Skeletal muscle satellite cell (primary cell): ENCODE measurements at regions not wholly inside any gene's neighbourhood (a gene's known extent, or its start where the extent isn't known, plus 50 kb on each side); places are given as distances from the start of the nearest gene placed in this dataset.

Experiments
- H3K27me3 ChIP-seq: 2 replicates; pipeline ENCODE4 v1.7.0; 2013; ENCODE audit warnings: low read length; ENCODE audit not compliant: control insufficient read depth, insufficient read depth
- H3K36me3 ChIP-seq: 2 replicates; pipeline ENCODE4 v1.7.0; 2013; ENCODE audit warnings: mild to moderate bottlenecking, control low read depth, low read length; ENCODE audit not compliant: insufficient read depth
- H3K4me1 ChIP-seq: 2 replicates; pipeline ENCODE4 v1.7.0; 2013; ENCODE audit warnings: low read length; ENCODE audit not compliant: control insufficient read depth, insufficient read depth
- H3K4me2 ChIP-seq: 2 replicates; pipeline ENCODE4 v1.7.0; 2013; ENCODE audit warnings: mild to moderate bottlenecking, low read length
- H3K4me3 ChIP-seq: 2 replicates; pipeline ENCODE4 v1.7.0; 2013; ENCODE audit warnings: low read length
- H3K9ac ChIP-seq: 2 replicates; pipeline ENCODE4 v1.7.0; 2013; ENCODE audit warnings: mild to moderate bottlenecking, low read depth, low read length, moderate library complexity
- H3K9me3 ChIP-seq: replicated peaks from 2 replicates; pipeline ENCODE4 v1.7.0; 2013; ENCODE audit warnings: mild to moderate bottlenecking, control low read depth, low read length

DNA sequence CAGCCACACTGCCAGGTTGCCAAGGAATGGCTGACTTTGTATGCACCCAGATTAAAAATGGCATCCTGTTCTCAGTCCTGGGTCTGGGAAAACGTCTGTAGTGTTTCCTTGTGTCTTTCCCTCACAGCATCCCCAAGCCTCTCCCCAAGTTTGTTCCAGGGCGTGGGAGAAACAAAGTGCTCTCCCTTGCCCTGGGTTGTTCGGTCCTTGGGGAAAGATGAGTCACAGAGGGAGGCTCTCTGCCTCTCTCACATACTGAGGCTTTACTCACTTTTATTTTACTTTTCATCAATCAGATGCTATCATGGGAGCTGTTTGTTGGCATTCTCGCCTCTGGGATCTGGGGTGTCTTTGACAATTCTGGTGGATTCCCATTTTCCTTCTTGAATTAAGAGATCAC, 492.3 kb downstream of the XIRP2 start:
- Histone ChIP-seq H3K4me1 (no peaks in the 10 kb centered on the region), H3K4me2 (no peak overlapping the region), H3K27me3 (no peaks in the 10 kb centered on the region), H3K9ac (no peak overlapping the region), H3K36me3 (no peaks in the 10 kb centered on the region), H3K9me3 (no peaks in the 10 kb centered on the region), H3K4me3 (no peak overlapping the region)

DNA sequence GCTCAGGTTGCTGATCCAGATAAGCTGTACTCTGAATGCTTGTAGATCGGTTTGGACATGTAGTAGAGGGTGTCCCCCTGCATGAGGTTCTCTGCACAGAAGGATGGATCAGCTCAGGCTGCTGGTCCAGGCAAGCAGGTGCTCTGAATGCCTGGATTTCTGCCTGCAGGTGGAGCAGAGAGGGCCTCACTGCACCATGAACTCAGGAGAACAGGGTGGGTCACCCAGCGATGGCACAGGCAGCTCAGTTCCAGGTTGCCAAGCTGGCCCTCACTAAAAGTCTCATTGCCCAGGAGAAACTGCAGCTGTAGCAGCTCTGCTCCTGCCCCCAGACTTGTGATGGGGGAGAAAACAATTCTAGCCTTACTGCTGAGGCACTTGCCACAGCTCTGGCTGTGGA, 491.8 kb downstream of the XIRP2 start:
- Histone ChIP-seq H3K36me3 (no peaks in the 10 kb centered on the region), H3K9me3 (no peaks in the 10 kb centered on the region), H3K9ac (no peak overlapping the region), H3K4me2 (no peak overlapping the region), H3K4me3 (no peak overlapping the region), H3K27me3 (no peaks in the 10 kb centered on the region), H3K4me1 (no peaks in the 10 kb centered on the region)

DNA sequence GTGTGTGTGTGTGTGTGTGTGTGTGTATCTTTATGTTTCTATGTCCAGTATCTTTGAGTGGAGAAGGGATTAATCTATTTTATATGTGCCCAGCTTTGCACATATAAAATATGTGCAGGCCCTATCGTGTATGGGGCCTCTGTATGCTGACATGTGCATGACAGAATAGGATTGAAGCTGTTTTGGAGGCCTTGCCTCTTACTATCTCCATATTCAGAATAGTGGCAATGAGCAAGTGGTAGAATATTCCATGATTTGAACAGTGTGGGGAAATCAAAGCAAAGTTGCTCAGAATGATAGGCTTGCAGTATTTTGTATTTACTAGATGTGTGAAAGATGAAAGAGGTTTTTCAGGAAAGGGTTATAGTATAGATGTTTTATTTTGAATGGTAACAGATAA, 480.8 kb downstream of the XIRP2 start:
- H3K36me3 ChIP-seq, result no peaks in the 10 kb centered on the region
- H3K4me1 ChIP-seq, result no peaks in the 10 kb centered on the region
- H3K9ac ChIP-seq, result no peak overlapping the region
- H3K4me3 ChIP-seq, result no peak overlapping the region
- no peak overlapping the region for H3K4me2 ChIP-seq
- no peaks in the 10 kb centered on the region for H3K9me3 ChIP-seq
- no peaks in the 10 kb centered on the region for H3K27me3 ChIP-seq

DNA sequence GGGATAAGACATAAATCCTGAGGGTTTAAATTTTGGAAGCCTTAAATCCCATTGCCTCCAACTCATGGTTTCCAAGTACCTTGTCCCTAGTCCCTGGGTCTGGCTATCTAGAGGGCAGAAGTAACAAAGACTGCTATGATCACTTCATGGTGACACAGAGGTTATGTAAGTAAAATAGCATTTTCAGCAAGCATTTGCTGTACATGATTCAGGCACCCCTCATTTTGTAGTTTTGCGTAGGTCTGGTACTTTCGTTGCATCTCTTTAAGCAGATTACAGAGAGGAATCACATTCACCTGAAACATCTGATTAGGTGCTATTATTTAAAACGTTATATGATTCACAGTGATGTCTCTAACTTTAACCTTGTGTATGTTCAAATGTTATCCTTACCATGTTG, 480.1 kb downstream of the XIRP2 start:
- Histone ChIP-seq H3K36me3 (no peaks in the 10 kb centered on the region), H3K4me1 (no peaks in the 10 kb centered on the region), H3K4me3 (no peak overlapping the region), H3K9ac (no peak overlapping the region), H3K4me2 (no peak overlapping the region), H3K9me3 (no peaks in the 10 kb centered on the region), H3K27me3 (no peaks in the 10 kb centered on the region)

DNA sequence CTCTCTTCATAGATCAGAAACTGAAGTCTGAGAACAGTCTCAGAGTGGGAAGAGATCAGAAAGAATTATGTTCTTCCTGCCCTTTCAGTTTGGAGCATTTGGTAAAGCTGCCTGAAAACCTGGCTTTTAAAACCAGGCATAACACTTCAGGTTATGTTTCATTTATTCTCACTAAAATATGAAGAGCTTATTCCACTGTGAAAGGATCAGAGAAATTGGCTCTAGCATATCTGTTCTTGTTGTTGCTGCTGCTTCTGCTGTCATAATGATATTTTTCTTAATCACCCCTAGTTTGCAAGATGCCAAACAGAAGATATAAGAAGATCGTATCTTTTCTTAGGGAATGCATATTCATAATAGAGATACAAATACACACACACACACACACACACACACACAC, 476.9 kb downstream of the XIRP2 start:
- Histone ChIP-seq H3K36me3 (no peaks in the 10 kb centered on the region), H3K4me3 (no peak overlapping the region), H3K27me3 (no peaks in the 10 kb centered on the region), H3K9ac (no peak overlapping the region), H3K4me1 (no peaks in the 10 kb centered on the region), H3K4me2 (no peak overlapping the region), H3K9me3 (no peaks in the 10 kb centered on the region)

DNA sequence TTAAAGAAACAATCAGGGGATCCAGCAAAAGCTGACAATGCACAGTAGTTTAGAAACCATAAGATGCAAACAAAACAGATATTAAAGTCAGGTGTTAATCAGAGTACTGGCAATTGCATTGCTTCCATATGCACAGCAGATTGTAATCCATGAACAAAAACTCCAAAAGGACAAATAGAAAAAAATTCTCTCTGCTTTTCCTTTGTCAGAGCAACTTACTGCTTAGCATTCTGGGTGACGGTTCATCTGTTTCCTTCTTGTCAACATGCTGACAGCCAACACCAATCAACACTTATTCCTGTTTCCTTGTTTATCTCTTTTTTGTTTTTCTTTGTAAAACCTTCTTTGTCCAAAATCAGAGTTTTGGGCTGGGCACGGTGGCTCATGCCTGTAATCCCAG, 473.1 kb downstream of the XIRP2 start:
- Histone ChIP-seq H3K9ac (no peak overlapping the region), H3K4me1 (no peaks in the 10 kb centered on the region), H3K27me3 (no peaks in the 10 kb centered on the region), H3K4me2 (no peak overlapping the region), H3K4me3 (no peak overlapping the region), H3K36me3 (no peaks in the 10 kb centered on the region), H3K9me3 (no peaks in the 10 kb centered on the region)

DNA sequence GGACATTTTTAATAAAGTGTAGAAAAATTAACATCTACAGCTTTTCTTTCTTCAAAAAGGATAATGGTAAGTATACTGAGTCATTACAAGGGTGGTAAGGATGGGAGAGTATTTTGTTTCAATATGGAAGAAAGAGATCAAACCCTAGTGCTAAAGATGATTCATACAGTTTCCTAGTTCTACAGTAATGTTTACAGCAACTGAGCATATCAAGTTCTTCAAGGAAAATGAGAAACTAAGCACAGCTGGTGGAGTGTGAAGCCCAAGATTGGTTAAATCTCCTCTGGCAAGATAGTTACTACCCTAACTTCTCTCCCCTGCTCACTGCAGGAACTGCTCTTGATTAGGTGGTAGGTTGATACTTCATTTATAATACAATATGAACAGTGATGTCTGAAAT, 467.5 kb downstream of the XIRP2 start:
- H3K4me2 ChIP-seq, result no peak overlapping the region
- no peaks in the 10 kb centered on the region for H3K4me1 ChIP-seq
- H3K36me3 ChIP-seq, result no peaks in the 10 kb centered on the region
- no peaks in the 10 kb centered on the region for H3K9me3 ChIP-seq
- no peaks in the 10 kb centered on the region for H3K27me3 ChIP-seq
- H3K4me3 ChIP-seq, result no peak overlapping the region
- no peak overlapping the region for H3K9ac ChIP-seq

DNA sequence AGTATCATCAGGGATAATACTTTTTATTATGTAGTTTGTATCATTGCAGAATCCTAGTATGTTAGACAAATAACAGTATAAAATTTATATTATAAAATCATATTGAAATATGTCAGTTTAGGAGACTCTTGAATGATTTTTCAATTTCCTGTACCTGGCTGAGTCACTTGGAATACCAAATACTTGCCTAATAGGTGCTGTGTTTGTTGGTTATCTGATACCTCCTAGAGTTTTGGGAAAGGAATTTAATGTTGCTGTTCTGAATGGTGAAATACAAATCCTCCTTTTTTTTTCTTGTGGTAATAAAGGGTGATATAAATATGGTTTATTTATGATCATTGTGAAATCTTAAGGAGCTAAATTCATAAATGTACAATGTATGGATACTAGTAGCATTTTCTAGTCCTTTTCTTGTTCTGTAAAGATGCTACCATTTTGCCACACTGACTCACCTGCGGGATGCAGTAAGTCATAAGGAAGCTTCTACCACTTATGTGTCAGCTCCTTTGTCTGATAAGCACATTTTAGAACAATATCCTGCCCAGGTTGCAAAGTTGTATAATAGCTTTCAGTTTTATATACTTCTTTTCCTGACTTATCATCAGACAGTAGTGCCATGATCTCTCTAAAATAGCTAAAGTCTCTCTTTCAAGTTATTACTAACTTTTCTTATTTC, 465.5 kb downstream of the XIRP2 start:
- H3K9ac ChIP-seq, result no peak overlapping the region
- H3K4me2 ChIP-seq, result no peak overlapping the region
- H3K4me1 ChIP-seq, result no peaks in the 10 kb centered on the region
- no peaks in the 10 kb centered on the region for H3K36me3 ChIP-seq
- no peak overlapping the region for H3K4me3 ChIP-seq
- H3K9me3 ChIP-seq, result no peaks in the 10 kb centered on the region
- no peaks in the 10 kb centered on the region for H3K27me3 ChIP-seq

DNA sequence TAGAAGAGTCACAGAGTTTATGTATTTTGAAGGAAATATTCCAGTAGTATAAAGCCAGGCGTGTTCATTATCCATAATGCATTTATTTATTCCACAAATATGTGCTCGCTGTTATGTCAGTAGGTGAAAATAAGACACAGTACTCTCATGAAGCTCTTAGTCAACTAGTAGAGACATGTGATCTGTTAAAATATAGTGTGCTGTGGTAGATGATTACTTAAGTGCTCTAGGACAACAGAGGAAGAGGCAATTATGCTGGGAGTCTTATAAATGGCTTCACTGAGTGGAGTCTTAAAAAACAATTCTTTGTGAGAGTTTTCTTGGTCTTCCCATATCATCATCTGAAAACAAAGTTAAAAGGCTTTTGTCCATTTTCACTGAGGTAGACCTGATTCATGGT, 457.3 kb downstream of the XIRP2 start:
- Histone ChIP-seq H3K9ac (no peak overlapping the region), H3K27me3 (no peaks in the 10 kb centered on the region), H3K36me3 (no peaks in the 10 kb centered on the region), H3K4me3 (no peak overlapping the region), H3K4me1 (no peaks in the 10 kb centered on the region), H3K4me2 (no peak overlapping the region), H3K9me3 (no peaks in the 10 kb centered on the region)

DNA sequence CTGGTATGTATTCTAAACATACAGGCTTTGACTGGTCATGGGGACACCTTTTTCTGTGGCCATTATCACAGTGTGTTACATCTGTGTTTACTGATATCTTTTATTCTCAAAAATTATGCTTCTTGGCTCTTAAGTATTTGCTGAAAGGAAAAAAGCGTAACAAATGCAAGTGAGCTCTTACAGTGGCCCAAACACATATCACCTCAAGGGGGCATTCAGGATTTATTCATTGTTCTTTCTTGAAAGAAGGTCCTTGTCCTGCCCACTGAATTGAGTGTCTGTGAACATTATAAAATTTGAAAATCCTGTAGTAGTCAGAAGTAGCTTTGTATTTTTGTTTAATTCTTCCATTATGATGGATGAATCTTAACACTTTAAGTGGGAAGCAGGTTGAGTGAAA, 454.5 kb downstream of the XIRP2 start:
- Histone ChIP-seq H3K9ac (no peak overlapping the region), H3K4me2 (no peak overlapping the region), H3K4me3 (no peak overlapping the region), H3K4me1 (no peaks in the 10 kb centered on the region), H3K27me3 (no peaks in the 10 kb centered on the region), H3K9me3 (no peaks in the 10 kb centered on the region), H3K36me3 (no peaks in the 10 kb centered on the region)

DNA sequence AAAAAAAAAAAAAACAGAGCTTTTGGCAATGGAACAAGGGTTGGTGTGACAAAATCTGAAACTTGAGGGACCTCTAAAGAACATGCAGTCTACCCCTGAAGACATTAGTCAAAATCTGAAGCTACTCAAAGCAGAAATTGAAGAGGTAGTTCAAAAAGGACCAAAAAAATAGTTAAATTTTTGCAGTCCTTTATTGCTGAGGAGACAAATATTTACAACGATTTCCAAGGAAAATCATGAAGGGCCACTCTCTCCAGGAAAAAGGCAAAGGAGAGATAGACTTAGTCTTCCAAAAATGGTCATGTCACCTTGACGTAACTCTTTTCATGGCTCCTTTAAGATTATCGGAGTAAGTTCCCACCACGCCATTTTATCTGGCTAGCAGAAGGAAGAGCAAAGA, 452.0 kb downstream of the XIRP2 start:
- Histone ChIP-seq H3K9ac (no peak overlapping the region), H3K27me3 (no peaks in the 10 kb centered on the region), H3K9me3 (no peaks in the 10 kb centered on the region), H3K4me1 (peaks cover 3% of the 10 kb centered on the region), H3K36me3 (no peaks in the 10 kb centered on the region), H3K4me2 (no peak overlapping the region), H3K4me3 (no peak overlapping the region)

DNA sequence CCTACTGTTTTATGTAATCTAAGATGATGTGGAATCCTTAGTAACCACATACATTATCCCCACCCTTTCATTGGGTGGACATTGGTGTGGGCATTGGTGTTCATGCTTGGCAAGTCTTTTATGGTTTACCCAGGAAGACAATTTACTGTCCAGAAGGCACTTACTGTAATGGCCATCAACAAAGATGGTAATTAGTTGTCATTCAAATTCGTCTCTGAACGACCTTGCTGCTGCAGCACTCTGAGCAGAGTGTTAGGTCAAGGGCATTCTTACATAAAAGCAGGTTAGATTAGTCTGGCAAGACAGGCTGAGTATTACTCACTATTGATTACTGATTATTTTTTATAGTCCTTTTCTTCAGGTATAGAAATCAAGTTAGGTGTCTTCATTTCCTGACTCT, 447.9 kb downstream of the XIRP2 start:
- Histone ChIP-seq H3K9ac (no peak overlapping the region), H3K27me3 (no peaks in the 10 kb centered on the region), H3K4me2 (no peak overlapping the region), H3K4me1 (peaks cover 3% of the 10 kb centered on the region), H3K4me3 (no peak overlapping the region), H3K9me3 (no peaks in the 10 kb centered on the region), H3K36me3 (no peaks in the 10 kb centered on the region)
